WTC11 (cell line): ENCODE measurements at regions not wholly inside any gene's neighbourhood (a gene's known extent, or its start where the extent isn't known, plus 50 kb on each side); places are given as distances from the start of the nearest gene placed in this dataset.

Experiments used
- ATAC-seq: fragments of 200-7000 bp; cut with Tn5 transposase; 2 replicates; pipeline ENCODE4 v1.10.0; 2021; ENCODE audit warnings: mild to moderate bottlenecking, moderate library complexity
- CTCF ChIA-PET: fragments of 300-600 bp; sonication (Branson Sonifier 250); formaldehyde crosslinking; loops from one replicate; lab custom pipeline; 2021; ENCODE audit warnings: antibody characterized with exemption; lab: Charles Lee
- POLR2A ChIA-PET: fragments of 350-600 bp; sonication (Branson Sonifier 250); formaldehyde crosslinking; loops from one replicate; lab custom pipeline; 2021; ENCODE audit warnings: antibody characterized with exemption; lab: Charles Lee
- DNase-seq: peaks from one replicate; pipeline ENCODE4 v3.0.0; 2021; ENCODE audit warnings: low spot score
- H3K27ac Mint-ChIP-seq: 2 replicates; pipeline ENCODE4 v1.8.0; 2021; ENCODE audit warnings: mixed read lengths
- H3K27me3 Mint-ChIP-seq: 2 replicates; pipeline ENCODE4 v1.8.0; 2021; ENCODE audit warnings: low read depth, mild to moderate bottlenecking, moderate library complexity, mixed read lengths
- H3K36me3 Mint-ChIP-seq: 2 replicates; pipeline ENCODE4 v1.8.0; 2021; ENCODE audit warnings: mixed read lengths
- H3K4me1 Mint-ChIP-seq: 2 replicates; pipeline ENCODE4 v1.8.0; 2022; ENCODE audit warnings: mixed read lengths
- H3K4me3 Mint-ChIP-seq: 2 replicates; pipeline ENCODE4 v1.8.0; 2021; ENCODE audit warnings: mild to moderate bottlenecking, moderate library complexity, mixed read lengths
- H3K9me3 Mint-ChIP-seq: 2 replicates; pipeline ENCODE4 v1.8.0; 2021; ENCODE audit warnings: mixed read lengths
- ATF1 ChIP-seq: sonication (generic); formaldehyde crosslinking; IDR thresholded peaks from 2 replicates; pipeline ENCODE4 v1.8.1; 2023; ENCODE audit warnings: mild to moderate bottlenecking, moderate library complexity, missing genetic modification reagents
- ELF4 ChIP-seq: sonication (generic); formaldehyde crosslinking; IDR thresholded peaks from 2 replicates; pipeline ENCODE4 v1.8.1; 2022; ENCODE audit warnings: low read depth, mild to moderate bottlenecking, moderate library complexity, missing genetic modification reagents
- ESRRA ChIP-seq: sonication (generic); formaldehyde crosslinking; IDR thresholded peaks from 2 replicates; pipeline ENCODE4 v1.8.1; 2022; ENCODE audit warnings: mild to moderate bottlenecking, missing genetic modification reagents, borderline replicate concordance
- ETV6 ChIP-seq: sonication (generic); formaldehyde crosslinking; IDR thresholded peaks from 2 replicates; pipeline ENCODE4 v1.8.1; 2022; ENCODE audit warnings: mild to moderate bottlenecking, missing genetic modification reagents
- FOXK1 ChIP-seq: sonication (generic); formaldehyde crosslinking; IDR thresholded peaks from 2 replicates; pipeline ENCODE4 v1.8.0; 2022; ENCODE audit warnings: mild to moderate bottlenecking, moderate library complexity, missing genetic modification reagents
- GABPB1 ChIP-seq: sonication (generic); formaldehyde crosslinking; IDR thresholded peaks from 2 replicates; pipeline ENCODE4 v1.8.1; 2023; ENCODE audit warnings: mild to moderate bottlenecking, missing genetic modification reagents
- GTF2I ChIP-seq: fragments of 250-450 bp; sonication (Bioruptor Pico); conservative IDR thresholded peaks from 2 replicates; pipeline ENCODE4 v1.4.0; 2021; ENCODE audit warnings: mild to moderate bottlenecking
- HMGA2 ChIP-seq: fragments of 250-450 bp; sonication (Bioruptor Pico); IDR thresholded peaks from 2 replicates; pipeline ENCODE4 v1.4.0; 2021; ENCODE audit warnings: mild to moderate bottlenecking, moderate library complexity
- JUN ChIP-seq: sonication (generic); formaldehyde crosslinking; IDR thresholded peaks from 2 replicates; pipeline ENCODE4 v1.8.0; 2023; ENCODE audit warnings: mild to moderate bottlenecking, missing genetic modification reagents
- NFE2L1 ChIP-seq: sonication (generic); formaldehyde crosslinking; IDR thresholded peaks from 2 replicates; pipeline ENCODE4 v1.8.1; 2023; ENCODE audit warnings: missing genetic modification reagents
- OVOL2 ChIP-seq: fragments of 250-450 bp; sonication (Bioruptor Pico); IDR thresholded peaks from 2 replicates; pipeline ENCODE4 v1.9.0; 2021; ENCODE audit warnings: mild to moderate bottlenecking, borderline replicate concordance
- RELA ChIP-seq: sonication (generic); formaldehyde crosslinking; IDR thresholded peaks from 2 replicates; pipeline ENCODE4 v1.8.1; 2022; ENCODE audit warnings: missing genetic modification reagents, mild to moderate bottlenecking, borderline replicate concordance
- ZBTB43 ChIP-seq: sonication (generic); formaldehyde crosslinking; IDR thresholded peaks from 2 replicates; pipeline ENCODE4 v1.8.1; 2023; ENCODE audit warnings: mild to moderate bottlenecking, missing genetic modification reagents
- ZNF121 ChIP-seq: sonication (generic); formaldehyde crosslinking; IDR thresholded peaks from 2 replicates; pipeline ENCODE4 v1.8.0; 2023; ENCODE audit warnings: missing genetic modification reagents
- ZNF219 ChIP-seq: sonication (generic); formaldehyde crosslinking; IDR thresholded peaks from 2 replicates; pipeline ENCODE4 v1.8.0; 2023; ENCODE audit warnings: missing genetic modification reagents, mild to moderate bottlenecking, borderline replicate concordance
- ZNF396 ChIP-seq: fragments of 250-450 bp; sonication (Bioruptor Pico); IDR thresholded peaks from 2 replicates; pipeline ENCODE4 v1.8.0; 2021; ENCODE audit warnings: mild to moderate bottlenecking, moderate library complexity, borderline replicate concordance
- ZNF416 ChIP-seq: fragments of 250-450 bp; sonication (Bioruptor Pico); IDR thresholded peaks from 2 replicates; pipeline ENCODE4 v1.9.0; 2021; ENCODE audit warnings: mild to moderate bottlenecking, inconsistent platforms
- ZSCAN18 ChIP-seq: fragments of 250-450 bp; sonication (Bioruptor Pico); IDR thresholded peaks from 2 replicates; pipeline ENCODE4 v2.1.2; 2022; ENCODE audit warnings: mild to moderate bottlenecking, moderate library complexity
- TF ChIP-seq, protein P1 (sequence below): sonication (generic); formaldehyde crosslinking; IDR thresholded peaks from 2 replicates; pipeline ENCODE4 v1.8.0; 2023; ENCODE audit warnings: missing genetic modification reagents
- TF ChIP-seq, protein P2 (sequence below): fragments of 200-600 bp; IDR thresholded peaks from 2 replicates; pipeline ENCODE4 v1.8.0; 2022; ENCODE audit warnings: antibody characterized with exemption
- TF ChIP-seq, protein P3 (sequence below): fragments of 250-450 bp; sonication (Bioruptor Pico); conservative IDR thresholded peaks from 2 replicates; pipeline ENCODE4 v1.9.0; 2021; ENCODE audit warnings: mild to moderate bottlenecking
- TF ChIP-seq, protein P4 (sequence below): sonication (generic); formaldehyde crosslinking; IDR thresholded peaks from 2 replicates; pipeline ENCODE4 v1.8.1; 2023; ENCODE audit warnings: mild to moderate bottlenecking, missing genetic modification reagents, borderline replicate concordance

DNA sequence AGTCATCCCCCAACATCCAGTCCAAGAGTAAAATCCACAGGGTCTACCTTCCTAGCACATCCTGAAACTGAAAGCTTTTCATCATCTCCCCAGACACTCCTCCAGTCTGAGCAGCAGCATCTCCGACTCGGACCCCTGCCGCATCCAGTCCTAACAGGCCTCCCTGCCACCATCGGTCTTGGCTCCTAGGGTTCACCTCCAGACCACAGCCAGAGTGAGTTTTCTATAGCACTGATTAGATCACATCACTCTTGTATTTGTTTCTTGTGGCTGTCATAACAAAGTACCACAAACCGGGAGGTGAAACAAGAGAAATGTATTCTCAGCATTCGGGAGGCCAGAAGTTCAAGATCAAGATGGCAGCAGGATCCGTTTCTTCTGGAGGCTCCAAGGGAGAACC, 187.8 kb downstream of the TOMM20 start:
- CTCF ChIA-PET: no interaction called here

DNA sequence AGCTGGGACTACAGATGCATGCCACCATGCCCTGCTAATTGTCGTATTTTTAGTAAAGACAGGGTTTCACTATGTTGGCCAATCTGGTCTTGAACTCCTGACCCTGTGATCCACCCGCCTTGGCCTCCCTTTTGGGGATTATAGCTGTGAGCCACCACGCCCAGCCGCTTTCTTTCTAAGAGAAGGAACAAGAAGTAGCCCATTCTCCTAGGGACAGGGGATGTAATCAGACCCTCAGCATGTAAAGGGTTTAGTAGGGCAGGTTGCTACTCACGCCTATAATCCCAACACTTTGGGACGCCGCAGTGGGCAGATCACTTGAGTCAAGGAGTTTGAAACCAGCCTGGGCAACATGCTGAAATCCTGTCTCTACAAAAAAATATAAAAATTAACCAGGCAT, 189.7 kb downstream of the TOMM20 start:
- no peak for DNase-seq
- POLR2A ChIA-PET: no interaction called here
- TF ChIP-seq ZSCAN18 (CRISPR knock-in tag) (no peak), ATF1 (CRISPR knock-in tag) (no peak), ZBTB43 (CRISPR knock-in tag) (no peak), ZNF416 (no peak), HMGA2 (CRISPR knock-in tag) (no peak), ZNF396 (CRISPR knock-in tag) (no peak), RELA (no peak), JUN (CRISPR knock-in tag) (no peak), FOXK1 (CRISPR knock-in tag) (no peak)
- TF ChIP-seq, protein P1, sequence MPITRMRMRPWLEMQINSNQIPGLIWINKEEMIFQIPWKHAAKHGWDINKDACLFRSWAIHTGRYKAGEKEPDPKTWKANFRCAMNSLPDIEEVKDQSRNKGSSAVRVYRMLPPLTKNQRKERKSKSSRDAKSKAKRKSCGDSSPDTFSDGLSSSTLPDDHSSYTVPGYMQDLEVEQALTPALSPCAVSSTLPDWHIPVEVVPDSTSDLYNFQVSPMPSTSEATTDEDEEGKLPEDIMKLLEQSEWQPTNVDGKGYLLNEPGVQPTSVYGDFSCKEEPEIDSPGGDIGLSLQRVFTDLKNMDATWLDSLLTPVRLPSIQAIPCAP (CRISPR knock-in tag): no peak

More for the DNA sequence above, 187.8 kb downstream of the TOMM20 start:
- H3K9me3 Mint-ChIP-seq: peaks cover 18% of the 10 kb centered on the region
- POLR2A ChIA-PET: no interaction called here
- peaks cover 6% of the 10 kb centered on the region for H3K4me1 Mint-ChIP-seq
- ATAC-seq: no peak
- no peak overlapping the region for H3K4me3 Mint-ChIP-seq
- no peaks in the 10 kb centered on the region for H3K36me3 Mint-ChIP-seq
- no peak for DNase-seq
- no peaks in the 10 kb centered on the region; the same call in 1 of the 2 replicates for H3K27me3 Mint-ChIP-seq
- no peak overlapping the region for H3K27ac Mint-ChIP-seq
- no peak for TF ChIP-seq GABPB1 (CRISPR knock-in tag)
- TF ChIP-seq, protein P2, sequence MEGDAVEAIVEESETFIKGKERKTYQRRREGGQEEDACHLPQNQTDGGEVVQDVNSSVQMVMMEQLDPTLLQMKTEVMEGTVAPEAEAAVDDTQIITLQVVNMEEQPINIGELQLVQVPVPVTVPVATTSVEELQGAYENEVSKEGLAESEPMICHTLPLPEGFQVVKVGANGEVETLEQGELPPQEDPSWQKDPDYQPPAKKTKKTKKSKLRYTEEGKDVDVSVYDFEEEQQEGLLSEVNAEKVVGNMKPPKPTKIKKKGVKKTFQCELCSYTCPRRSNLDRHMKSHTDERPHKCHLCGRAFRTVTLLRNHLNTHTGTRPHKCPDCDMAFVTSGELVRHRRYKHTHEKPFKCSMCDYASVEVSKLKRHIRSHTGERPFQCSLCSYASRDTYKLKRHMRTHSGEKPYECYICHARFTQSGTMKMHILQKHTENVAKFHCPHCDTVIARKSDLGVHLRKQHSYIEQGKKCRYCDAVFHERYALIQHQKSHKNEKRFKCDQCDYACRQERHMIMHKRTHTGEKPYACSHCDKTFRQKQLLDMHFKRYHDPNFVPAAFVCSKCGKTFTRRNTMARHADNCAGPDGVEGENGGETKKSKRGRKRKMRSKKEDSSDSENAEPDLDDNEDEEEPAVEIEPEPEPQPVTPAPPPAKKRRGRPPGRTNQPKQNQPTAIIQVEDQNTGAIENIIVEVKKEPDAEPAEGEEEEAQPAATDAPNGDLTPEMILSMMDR: no peak
- TF ChIP-seq ESRRA (CRISPR knock-in tag): no peak
- TF ChIP-seq GTF2I (CRISPR knock-in tag): no peak
- TF ChIP-seq, protein P3, sequence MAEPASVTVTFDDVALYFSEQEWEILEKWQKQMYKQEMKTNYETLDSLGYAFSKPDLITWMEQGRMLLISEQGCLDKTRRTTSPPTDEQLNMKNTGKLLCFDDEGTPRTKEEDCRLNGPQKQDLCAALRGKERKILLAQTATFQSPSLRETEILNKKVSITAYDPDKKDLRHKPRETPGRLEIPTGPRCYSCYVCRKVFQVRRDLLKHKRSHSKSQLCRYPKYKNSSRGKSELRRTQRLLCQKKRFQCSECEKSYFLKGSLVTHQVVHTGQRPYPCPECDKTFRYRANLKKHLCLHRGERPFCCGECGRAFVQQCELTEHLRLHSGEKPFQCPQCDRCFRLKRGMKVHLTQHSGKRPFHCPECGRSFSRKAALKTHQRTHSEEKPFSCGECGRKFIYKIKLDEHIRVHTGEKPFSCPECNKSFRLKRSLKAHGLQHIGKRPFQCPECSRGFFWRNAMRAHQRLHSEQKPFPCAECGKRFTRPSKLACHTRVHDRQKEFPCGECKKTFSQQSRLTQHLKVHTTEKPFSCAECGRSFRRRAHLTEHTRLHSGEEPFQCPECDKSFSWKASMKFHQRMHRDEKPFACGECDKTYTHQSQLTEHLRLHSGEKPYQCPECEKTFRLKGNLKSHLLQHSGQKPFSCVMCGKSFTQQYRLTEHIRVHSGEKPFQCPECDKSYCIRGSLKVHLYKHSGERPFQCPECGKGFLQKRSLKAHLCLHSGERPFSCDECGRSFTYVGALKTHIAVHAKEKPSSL (CRISPR knock-in tag): no peak
- TF ChIP-seq ETV6 (CRISPR knock-in tag): no peak
- TF ChIP-seq ELF4 (CRISPR knock-in tag): no peak
- no peak for TF ChIP-seq ZNF219
- no peak for TF ChIP-seq JUN (CRISPR knock-in tag)
- no peak for TF ChIP-seq RELA
- TF ChIP-seq NFE2L1 (CRISPR knock-in tag): no peak
- TF ChIP-seq, protein P4, sequence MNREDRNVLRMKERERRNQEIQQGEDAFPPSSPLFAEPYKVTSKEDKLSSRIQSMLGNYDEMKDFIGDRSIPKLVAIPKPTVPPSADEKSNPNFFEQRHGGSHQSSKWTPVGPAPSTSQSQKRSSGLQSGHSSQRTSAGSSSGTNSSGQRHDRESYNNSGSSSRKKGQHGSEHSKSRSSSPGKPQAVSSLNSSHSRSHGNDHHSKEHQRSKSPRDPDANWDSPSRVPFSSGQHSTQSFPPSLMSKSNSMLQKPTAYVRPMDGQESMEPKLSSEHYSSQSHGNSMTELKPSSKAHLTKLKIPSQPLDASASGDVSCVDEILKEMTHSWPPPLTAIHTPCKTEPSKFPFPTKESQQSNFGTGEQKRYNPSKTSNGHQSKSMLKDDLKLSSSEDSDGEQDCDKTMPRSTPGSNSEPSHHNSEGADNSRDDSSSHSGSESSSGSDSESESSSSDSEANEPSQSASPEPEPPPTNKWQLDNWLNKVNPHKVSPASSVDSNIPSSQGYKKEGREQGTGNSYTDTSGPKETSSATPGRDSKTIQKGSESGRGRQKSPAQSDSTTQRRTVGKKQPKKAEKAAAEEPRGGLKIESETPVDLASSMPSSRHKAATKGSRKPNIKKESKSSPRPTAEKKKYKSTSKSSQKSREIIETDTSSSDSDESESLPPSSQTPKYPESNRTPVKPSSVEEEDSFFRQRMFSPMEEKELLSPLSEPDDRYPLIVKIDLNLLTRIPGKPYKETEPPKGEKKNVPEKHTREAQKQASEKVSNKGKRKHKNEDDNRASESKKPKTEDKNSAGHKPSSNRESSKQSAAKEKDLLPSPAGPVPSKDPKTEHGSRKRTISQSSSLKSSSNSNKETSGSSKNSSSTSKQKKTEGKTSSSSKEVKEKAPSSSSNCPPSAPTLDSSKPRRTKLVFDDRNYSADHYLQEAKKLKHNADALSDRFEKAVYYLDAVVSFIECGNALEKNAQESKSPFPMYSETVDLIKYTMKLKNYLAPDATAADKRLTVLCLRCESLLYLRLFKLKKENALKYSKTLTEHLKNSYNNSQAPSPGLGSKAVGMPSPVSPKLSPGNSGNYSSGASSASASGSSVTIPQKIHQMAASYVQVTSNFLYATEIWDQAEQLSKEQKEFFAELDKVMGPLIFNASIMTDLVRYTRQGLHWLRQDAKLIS (CRISPR knock-in tag): no peak
- TF ChIP-seq OVOL2 (CRISPR knock-in tag): no peak
- no peak for TF ChIP-seq ZNF121 (CRISPR knock-in tag)

More for the DNA sequence above, 189.7 kb downstream of the TOMM20 start:
- CTCF ChIA-PET: interaction anchor here (1.5 kb wide), 1 partner anchor 13 kb away, joined by 3 read pairs; no protein-coding TSS in a partner anchor
- Mint-ChIP-seq H3K27ac (no peak overlapping the region), H3K4me3 (no peak overlapping the region), H3K27me3 (no peaks in the 10 kb centered on the region; the same call in 1 of the 2 replicates), H3K4me1 (peaks cover 4% of the 10 kb centered on the region), H3K36me3 (no peaks in the 10 kb centered on the region), H3K9me3 (peaks cover 8% of the 10 kb centered on the region; the same call in 1 of the 2 replicates)
- ATAC-seq: no peak
